ENCODE measurements at regions not wholly inside any gene's neighbourhood (a gene's known extent, or its start where the extent isn't known, plus 50 kb on each side); places are given as distances from the start of the nearest gene placed in this dataset.
"Not testable (repeated sequence)": the region's sequence is repeated elsewhere in the genome, so short reads cannot be mapped to it uniquely, and the experiment has no call there.

GRCh38 chr18:5021558-5021957 is 175.5 kb downstream of the AKAIN1 start:
- DNase-seq (ENCODE audit: low read depth in 2 of 2) = no peak

- no peak for DNase-seq (ENCODE audit: low read depth in 2 of 2)
These were observed 181.8 kb downstream of the AKAIN1 start for GRCh38 chr18:5015213-5015612.

- not testable (repeated sequence) for DNase-seq (ENCODE audit: low read depth in 2 of 2)
These were observed 192.8 kb downstream of the AKAIN1 start for GRCh38 chr18:5004031-5004820.

- no peak for DNase-seq (ENCODE audit: low read depth in 2 of 2)
These were observed 202.3 kb downstream of the AKAIN1 start for GRCh38 chr18:4994710-4995109.

DNA sequence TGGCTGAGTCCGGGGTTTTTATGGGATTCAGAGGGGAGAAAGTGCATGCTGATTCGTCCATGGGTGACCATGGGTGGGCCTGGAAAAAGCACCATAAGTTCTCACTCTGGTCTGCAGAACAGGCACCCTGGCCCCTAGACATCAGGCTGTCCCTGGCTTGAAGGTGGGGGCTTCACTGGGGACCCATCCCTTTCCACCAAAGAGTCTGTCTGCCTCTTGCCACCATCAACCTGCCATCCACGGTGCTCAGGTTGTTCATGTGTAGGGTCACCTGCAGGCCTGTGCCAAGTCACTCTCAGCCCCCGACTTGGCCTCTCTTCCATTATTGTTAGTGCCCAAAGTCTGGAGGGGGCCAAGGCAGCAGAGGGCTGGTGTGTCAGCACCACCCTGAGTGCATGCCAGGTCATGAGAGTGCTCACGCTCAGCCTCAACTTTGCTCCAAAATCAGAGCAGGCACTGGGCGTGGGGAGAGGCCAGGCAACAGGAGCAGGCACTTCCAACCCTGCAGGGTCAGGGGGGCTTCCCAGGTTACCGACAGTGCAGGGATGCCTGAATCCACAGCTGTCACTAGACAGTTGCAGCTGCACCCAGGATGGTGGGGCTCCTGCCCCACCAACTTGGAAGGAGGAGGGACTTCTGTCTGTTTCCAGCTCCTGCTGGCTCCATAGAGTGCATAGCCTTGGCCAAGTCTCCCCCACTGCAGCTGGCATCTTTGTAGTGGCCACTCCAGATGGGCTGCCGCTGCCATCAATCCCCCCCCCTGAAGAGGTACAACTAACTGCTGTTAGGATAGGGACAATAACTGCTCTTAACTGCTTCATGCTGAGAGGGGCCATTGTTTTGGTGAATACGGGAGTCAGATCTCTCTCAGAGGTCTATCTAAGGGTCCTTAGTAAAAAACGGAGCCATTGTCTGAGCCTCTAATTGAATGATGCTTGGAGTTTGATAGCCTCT is 209.3 kb downstream of the AKAIN1 start:
- DNase-seq (ENCODE audit: low read depth in 2 of 2) = no peak

GRCh38 chr18:4986677-4987076 is 210.4 kb downstream of the AKAIN1 start:
- DNase-seq (ENCODE audit: low read depth in 2 of 2) = no peak

GRCh38 chr18:4986066-4986465 is 211.0 kb downstream of the AKAIN1 start:
- DNase-seq (ENCODE audit: low read depth in 2 of 2) = no peak

GRCh38 chr18:4961121-4961909 is 235.7 kb downstream of the AKAIN1 start:
- no peak for DNase-seq (ENCODE audit: low read depth in 2 of 2)

- DNase-seq (ENCODE audit: low read depth in 2 of 2) = no peak
These were observed 236.5 kb downstream of the AKAIN1 start for GRCh38 chr18:4960578-4960977.

DNA sequence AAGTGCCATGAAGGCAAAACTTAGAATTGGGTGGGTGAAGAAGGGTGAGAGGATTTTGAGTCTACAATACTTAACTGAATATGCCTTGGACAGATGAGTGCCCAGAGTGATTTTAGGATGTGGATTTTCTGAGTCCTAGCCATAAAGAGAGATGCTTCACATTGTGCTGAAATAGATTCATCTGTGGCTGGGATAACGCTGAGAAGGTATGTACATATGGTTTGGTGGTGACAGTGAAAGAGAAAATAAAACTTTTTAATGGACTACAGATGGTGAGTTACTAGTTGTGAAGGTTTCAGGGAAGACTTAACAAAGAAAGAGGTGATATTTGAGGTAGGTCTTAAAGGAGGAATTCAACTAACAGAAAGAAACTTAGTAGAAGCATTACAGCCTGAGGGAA is 265.8 kb downstream of the AKAIN1 start:
- no peak for DNase-seq (ENCODE audit: low read depth in 2 of 2)

GRCh38 chr18:4921548-4921947 is 275.5 kb downstream of the AKAIN1 start:
- DNase-seq (ENCODE audit: low read depth in 2 of 2) = no peak

DNA sequence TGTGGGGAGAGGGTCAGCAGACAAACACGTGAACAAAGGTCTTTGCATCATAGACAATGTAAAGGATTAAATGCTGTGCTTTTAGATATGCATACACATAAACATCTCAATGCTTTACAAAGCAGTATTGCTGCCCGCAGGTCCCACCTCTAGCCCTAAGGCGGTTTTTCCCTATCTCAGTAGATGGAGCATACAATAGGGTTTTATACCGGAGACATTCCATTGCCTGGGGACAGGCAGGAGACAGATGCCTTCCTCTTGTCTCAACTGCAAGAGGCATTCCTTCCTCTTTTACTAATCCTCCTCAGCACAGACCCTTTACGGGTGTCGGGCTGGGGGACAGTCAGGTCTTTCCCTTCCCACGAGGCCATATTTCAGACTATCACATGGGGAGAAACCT is 279.5 kb downstream of the AKAIN1 start:
- DNase-seq (ENCODE audit: low read depth in 2 of 2) = not testable (repeated sequence)

- DNase-seq (ENCODE audit: low read depth in 2 of 2) = no peak
These were observed 288.7 kb downstream of the AKAIN1 start for GRCh38 chr18:4908328-4908727.

GRCh38 chr18:4906856-4907255 is 290.2 kb downstream of the AKAIN1 start:
- DNase-seq (ENCODE audit: low read depth in 2 of 2) = no peak

GRCh38 chr18:4888251-4889040 is 308.6 kb downstream of the AKAIN1 start:
- no peak for DNase-seq (ENCODE audit: low read depth in 2 of 2)

DNA sequence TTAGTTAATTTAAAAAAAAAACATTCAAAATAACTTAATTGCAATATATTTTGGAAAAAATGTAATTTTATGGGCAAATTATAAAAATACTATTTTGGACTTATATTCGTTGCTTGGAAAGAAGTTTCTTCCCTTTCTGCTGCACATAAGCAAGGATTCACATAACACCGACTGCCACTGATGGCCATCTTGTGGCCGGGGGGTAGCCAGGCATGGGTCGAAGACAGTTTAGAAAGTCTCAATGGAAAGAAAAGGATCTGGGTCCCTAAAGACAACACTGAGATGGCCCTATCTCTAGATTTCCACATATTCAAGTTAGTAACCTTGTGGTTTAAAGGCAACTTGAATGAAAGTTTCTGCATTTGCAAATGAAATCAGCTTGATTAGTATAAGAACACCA is 318.6 kb downstream of the AKAIN1 start:
- no peak for DNase-seq (ENCODE audit: low read depth in 2 of 2)

GRCh38 chr18:4871197-4871596 is 325.9 kb downstream of the AKAIN1 start:
- DNase-seq (ENCODE audit: low read depth in 2 of 2) = no peak

- DNase-seq (ENCODE audit: low read depth in 2 of 2) = no peak
These were observed 326.8 kb downstream of the AKAIN1 start for GRCh38 chr18:4870177-4870773.

GRCh38 chr18:4869155-4869554 is 327.9 kb downstream of the AKAIN1 start:
- DNase-seq (ENCODE audit: low read depth in 2 of 2) = no peak

DNA sequence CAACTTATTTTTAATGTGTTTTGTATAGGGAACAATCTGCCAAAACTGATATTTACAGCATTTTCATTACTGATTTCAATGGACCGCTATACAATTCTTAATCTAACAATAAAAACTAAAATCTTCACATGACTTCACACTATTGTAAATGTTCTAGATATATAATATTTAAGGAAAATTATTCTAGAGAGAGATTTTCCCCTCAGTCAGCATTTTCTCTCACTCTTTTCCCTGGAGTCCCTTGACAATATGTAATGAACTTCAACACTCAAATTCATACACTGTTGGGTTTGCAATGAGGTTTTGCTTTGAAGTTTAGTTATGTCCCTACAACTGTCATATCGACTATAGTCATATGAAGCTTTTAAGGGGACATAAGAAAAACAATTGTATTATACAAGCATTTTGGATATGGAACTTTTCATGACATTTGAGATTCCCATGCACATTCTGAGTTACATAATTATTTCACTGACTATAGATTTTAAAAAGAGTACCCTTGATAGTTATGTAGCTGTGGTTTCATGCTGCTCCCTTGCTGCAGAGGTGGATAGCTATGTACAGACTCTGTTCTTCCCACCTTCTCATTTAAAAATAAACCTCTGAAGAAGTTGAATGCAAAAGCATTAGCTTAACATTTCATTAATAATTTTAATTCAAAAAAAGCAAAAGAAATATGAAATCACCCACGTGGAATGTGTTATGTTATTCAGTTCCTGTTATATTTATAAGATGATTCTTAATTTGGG is 338.5 kb downstream of the AKAIN1 start:
- DNase-seq (ENCODE audit: low read depth in 2 of 2) = no peak

All from stimulated activated CD4-positive, alpha-beta T cell treated with anti-CD3 and anti-CD28 coated beads, Interleukin-15, amount 100 ng/mL, for 48 hours (primary cell).